ENCODE measurements at regions not wholly inside any gene's neighbourhood (a gene's known extent, or its start where the extent isn't known, plus 50 kb on each side); places are given as distances from the start of the nearest gene placed in this dataset.

GRCh38 chr21:43331962-43332828, 94.7 kb downstream of the SIK1 start:
- DNase-seq: no peak

GRCh38 chr21:43331111-43331961, 95.6 kb downstream of the SIK1 start:
- DNase-seq: no peak

DNA sequence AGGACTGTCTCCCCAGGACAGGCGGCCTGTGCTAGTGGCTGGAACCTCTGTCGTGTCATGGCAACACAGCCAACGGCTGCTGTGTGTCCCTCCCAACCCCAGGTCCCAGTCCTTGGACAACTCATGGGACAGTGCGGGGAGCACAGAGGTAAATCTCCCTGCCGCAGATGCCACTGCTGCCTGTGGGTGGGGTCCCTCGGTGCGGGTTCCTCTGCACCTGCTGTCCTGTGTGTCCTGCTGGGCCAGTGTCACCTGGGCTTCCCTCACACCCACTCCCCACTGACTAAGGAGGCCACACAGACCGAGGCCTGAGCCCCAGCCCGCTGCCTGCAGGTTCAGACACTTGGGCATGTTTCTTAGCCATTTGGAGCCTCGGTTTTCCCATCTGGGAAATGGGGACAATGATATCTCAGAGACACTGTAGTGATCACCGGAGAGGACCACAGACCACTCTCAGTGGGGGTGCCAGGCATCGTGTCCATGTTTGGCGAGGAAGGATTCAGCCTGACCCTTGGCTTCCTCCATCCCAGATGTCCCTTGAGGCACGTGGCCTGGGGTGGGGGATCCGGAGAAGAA, 96.5 kb downstream of the SIK1 start:
- no peak for DNase-seq

DNA sequence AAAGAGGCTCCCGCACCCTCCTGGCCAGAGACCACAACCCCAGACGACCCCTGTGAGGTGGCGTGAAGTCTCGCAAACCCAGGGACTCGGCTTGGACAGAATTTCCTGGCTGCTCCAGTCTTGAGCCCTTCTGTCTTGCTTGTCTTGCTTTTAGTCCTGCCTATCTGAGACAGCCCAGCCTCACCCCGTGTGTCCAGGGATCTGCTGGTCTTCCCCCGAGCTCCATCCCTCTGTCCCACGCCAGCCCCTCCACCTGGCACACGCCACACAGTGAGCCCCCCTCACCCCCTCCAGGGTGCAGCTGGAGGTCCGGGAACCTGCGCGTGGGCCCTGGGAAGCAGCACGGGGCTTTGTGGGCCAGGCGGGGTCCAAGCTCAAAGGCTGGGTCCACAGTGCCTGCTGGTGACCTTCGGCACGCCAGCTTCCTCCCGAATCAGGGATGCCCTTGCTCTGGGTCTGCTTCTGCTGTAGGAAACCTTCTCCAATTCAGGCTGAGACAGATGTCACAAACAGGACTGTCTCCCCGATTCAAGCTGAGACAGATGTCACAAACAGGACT, 97.1 kb downstream of the SIK1 start:
- no peak for DNase-seq

DNA sequence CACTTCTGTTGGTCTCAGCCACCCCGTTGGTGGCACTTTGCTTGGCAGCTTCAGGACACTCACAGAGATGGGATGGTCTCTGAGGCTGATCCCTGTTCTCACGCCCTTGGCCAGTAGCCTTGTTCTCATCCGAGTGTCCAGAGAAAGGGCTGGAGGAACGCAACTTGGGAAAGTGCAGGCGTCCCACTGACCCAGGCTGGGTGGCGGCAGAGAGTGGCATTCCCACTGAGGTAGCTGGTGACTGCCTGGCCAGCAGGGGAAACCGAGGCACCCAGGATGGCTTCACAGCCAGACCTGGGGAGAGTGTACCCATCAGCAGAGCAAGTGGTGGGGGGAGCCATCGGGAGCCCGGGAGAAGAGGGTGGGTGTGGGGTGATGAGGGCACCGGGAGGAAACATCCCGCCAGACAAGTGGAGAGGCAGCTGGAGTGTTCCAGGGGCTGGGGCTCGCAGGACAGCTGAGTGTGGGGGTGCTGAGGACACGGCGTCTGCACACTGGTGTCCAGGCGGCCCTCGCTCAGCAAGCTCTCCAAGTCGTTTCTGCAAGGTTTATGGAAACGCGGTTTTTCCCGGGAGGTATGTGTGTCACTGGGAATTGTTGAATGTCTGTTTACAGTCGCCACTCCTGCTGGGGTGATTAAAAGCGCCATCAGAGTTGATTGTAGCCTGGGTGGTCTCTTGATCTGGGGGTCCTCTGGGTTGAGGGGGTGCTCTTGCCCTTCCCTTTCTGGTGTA, 97.8 kb downstream of the SIK1 start:
- DNase-seq: no peak

DNA sequence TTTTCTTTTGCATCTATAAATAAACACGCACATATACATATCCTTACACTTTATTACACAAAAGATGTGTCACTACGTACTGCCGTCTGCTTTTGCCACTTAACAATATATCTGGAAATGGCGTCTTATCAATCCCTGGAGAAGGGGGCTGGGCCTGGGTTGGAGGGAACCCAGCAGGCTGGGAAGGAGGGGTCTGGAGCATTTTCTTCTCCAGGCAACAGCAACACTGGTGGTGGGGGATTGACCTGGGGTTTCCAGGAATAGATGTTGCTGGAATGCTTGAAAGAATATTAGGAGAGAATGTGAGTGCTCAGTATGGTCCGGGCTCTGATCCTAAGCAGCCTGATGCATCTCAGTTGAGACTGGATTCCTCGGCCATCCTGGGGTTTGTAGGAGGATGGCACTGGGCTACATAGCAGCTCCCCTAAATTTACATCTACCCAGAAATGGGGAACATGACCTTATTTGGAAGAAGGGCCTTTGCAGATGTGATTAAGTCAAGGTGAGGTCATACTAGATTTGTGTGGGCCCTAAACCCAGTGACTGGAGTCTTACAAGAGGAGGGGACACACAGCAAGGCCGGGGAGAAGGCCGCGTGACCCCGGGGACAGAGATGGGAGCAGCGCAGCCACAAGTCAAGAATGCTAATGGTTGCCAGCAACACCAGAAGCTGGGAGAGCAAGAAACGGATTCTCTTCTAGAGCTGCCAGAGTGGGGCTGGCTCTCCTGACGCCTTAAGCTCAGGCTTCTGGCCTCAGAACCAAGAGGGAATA, 98.6 kb downstream of the SIK1 start:
- no peak for DNase-seq

- DNase-seq: peak; percentile 16
Observed at GRCh38 chr21:43325968-43326715, 100.8 kb downstream of the SIK1 start.

DNA sequence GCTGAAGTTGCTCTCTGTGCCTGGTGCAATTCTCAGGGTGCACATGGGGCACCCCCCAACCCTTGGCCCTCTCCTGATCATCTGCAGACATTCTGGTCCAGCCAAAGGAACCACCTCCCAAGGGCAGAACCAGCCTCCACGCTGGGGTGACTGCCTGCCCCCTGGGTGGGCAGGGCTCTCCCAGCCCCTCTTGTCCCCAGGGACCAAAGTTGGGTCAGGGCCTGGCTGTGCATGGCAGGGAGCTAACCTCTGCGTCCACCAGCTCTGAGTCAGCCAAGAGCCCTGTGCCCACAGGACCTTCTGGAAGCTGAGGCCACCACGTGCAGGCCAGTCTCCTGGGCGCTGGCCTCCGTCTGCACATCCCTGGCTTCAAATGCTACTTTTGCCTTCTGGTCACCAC, 101.9 kb downstream of the SIK1 start:
- no peak for DNase-seq

- no peak for DNase-seq
Observed at GRCh38 chr21:43324596-43324995, 102.3 kb downstream of the SIK1 start.

- DNase-seq: no peak
Observed at GRCh38 chr21:43323244-43324005, 103.5 kb downstream of the SIK1 start.

GRCh38 chr21:43322805-43323204, 104.1 kb downstream of the SIK1 start:
- DNase-seq: no peak

GRCh38 chr21:43322311-43322710, 104.6 kb downstream of the SIK1 start:
- no peak for DNase-seq

DNA sequence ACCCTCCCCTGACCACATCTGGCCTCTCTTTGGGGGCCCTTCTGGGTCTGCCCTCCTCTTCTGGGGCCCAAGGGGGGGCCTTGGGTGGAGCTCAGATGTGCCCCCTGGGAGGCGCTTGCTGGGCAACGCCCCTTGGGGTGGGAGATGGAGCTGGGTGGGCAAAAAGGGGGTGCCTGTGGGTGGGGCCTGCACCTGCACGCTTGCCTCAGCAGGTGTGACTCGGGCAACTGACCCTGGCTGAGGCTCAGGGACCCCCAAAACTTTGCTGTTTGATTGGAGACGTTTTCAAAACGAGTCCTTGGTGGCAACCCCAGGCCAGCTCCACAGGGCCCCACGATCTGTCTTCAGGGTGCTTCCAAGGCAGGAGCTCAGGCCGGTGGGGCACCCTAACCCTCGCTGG, 105.3 kb downstream of the SIK1 start:
- DNase-seq: no peak

DNA sequence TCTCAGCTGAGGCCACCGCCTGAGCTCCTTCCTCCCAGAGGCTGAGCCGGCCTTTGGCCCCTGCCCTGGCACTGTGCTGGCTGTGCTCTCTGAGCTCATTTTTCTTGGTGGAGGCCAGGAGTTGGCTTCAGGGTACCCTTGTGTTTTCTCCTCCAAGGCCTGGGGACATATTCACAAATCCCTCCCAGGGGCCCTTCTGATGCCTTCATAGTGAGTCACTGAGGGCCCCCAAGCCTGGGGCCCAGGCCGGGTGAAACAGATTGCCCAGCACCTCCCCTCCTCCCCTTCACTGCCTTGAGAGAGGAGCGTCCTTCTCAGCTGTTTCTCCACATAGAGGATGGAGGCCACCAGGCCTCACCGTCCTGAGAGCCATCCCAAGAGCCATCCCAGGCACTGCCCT, 105.8 kb downstream of the SIK1 start:
- no peak for DNase-seq

DNA sequence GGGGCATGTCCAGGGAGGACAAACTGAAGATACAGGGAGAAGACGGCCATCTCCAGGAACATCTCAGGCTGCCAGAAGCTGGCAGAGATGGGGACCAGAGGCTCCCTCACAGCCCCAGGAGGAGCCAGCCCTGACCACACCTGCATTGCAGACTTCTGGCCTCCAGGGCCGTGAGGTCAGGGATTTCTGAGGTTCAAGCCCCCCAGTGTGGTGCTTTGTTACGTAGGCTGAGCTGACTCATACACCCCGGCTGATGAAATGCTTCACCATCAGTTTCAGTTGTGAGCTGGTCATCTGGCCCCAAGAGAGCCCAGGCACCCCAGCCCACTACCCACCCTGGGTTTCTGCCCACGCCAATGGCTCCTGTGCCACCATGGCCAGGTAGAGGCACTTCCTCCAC, 106.4 kb downstream of the SIK1 start:
- DNase-seq: no peak

GRCh38 chr21:43318841-43319781, 107.8 kb downstream of the SIK1 start:
- no peak for DNase-seq

GRCh38 chr21:43318368-43318767, 108.6 kb downstream of the SIK1 start:
- DNase-seq: no peak

DNA sequence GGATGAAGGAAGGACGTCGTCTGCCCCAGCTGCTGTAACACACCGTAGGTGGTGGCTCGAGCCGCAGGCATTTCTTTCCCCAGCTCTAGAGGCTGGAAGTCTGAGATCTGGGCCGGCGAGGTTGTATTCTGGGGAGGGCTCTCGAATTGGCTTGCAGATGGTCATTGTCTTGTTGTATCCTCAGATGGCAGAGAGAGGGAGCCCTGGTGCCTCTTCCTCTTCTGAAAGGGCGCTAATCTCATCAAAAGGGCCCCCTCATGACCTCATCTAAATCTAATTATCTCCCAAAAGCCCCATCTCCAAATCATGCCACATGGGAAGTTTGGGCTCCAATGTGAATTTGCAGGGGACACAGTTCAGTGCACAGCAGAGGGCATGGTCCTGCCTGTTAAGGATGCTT, 109.0 kb downstream of the SIK1 start:
- no peak for DNase-seq

DNA sequence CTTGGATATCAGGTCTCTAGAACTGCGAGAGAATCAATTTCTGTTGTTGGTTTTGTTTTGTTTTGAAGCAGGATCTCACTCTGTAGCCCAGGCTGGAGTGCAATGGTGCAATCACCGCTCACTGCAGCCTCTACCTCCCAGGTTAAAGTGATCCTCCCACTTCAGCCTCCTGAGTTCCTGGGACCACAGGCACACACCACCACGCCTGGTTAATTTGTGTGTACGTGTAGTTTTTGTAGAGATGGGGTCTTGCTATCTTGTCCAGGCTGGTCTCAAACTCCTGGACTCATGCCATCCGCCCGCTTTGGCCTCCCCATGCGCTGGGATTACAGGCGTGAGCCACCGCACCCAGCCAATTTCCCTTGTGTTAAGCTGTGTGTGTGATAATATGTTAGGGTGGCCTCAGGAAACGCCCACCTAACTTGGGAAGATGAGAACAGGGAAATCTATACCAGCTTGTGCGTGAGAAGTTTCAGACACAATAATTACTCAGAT, 109.6 kb downstream of the SIK1 start:
- no peak for DNase-seq
